ENCODE measurements at regions not wholly inside any gene's neighbourhood (a gene's known extent, or its start where the extent isn't known, plus 50 kb on each side); places are given as distances from the start of the nearest gene placed in this dataset.
A peak's percentile ranks its signal among the peaks of the same experiment; 100 is the strongest.

DNA sequence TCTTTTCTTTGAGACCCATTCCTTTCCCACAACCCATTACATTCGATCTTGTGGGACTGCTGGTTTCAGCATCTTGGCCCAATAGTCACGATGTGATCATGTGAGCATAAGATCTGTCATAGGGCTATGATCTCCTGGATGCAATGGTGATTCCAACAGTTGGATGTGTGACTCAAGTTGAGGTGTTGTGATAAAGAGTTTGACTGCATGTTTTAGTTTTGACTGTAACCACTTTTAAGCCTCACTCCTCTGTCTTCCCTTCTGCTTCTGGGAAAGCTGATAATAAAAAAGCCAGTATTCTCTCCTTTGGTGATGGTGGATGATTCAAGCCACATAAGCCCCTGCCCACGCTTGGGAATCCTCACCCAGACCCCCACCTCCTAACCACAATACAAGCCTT, 117.0 kb upstream of the ASCC3 start:
- H3K4me2 ChIP-seq (ENCODE audit: low read length, poor library complexity, severe bottlenecking) = no peak overlapping the region
- H3K4me3 ChIP-seq (ENCODE audit: insufficient read depth in 1 of 2, low read depth in 1 of 2, low read length in 2 of 2) = no peak overlapping the region
- H3K79me1 ChIP-seq (replicated peaks; ENCODE audit: low read length, poor library complexity, severe bottlenecking) = no peaks in the 10 kb centered on the region
- H2BK5ac ChIP-seq (ENCODE audit: low read depth, low read length, poor library complexity, severe bottlenecking) = no peak overlapping the region
- H2BK120ac ChIP-seq (ENCODE audit: low read depth, low read length) = no peak overlapping the region
- H3K9me3 ChIP-seq (ENCODE audit: control insufficient read depth, low read length) = peaks cover 7% of the 10 kb centered on the region
- no peak overlapping the region for H2BK15ac ChIP-seq (ENCODE audit: low read depth, poor library complexity, severe bottlenecking)
- DNase-seq = peak; percentile 13
- H3K4me1 ChIP-seq (ENCODE audit: control insufficient read depth, insufficient read depth, low read depth, low read length) = no peaks in the 10 kb centered on the region
- no peak overlapping the region for H3K23ac ChIP-seq (ENCODE audit: low read length in 2 of 2)
- H4K91ac ChIP-seq (ENCODE audit: low read length) = no peak overlapping the region
- no peak overlapping the region for H3K27ac ChIP-seq (ENCODE audit: low read length, poor library complexity, severe bottlenecking)
- no peak overlapping the region for H3K9ac ChIP-seq (ENCODE audit: low read length)
- no peak overlapping the region for H3K18ac ChIP-seq (ENCODE audit: low read depth in 1 of 2, low read length in 2 of 2)
- H3K27me3 ChIP-seq (ENCODE audit: control insufficient read depth in 1 of 2, insufficient read depth in 1 of 2, low read length in 2 of 2) = no peaks in the 10 kb centered on the region
- H2AK5ac ChIP-seq (ENCODE audit: low read length, severe bottlenecking) = no peak overlapping the region
- no peak overlapping the region for H2AFZ ChIP-seq (ENCODE audit: low read depth, low read length)
- H3K14ac ChIP-seq (ENCODE audit: low read length in 2 of 2) = no peak overlapping the region
- H2BK12ac ChIP-seq (ENCODE audit: low read length in 2 of 2) = no peak overlapping the region
- WGBS = 63% methylated on average over 3 of the region's 3 CpGs
- no peak overlapping the region for H4K8ac ChIP-seq (ENCODE audit: low read length)
- no peak overlapping the region for H3K4ac ChIP-seq (ENCODE audit: low read depth in 1 of 2, low read length in 2 of 2)
- no peaks in the 10 kb centered on the region for H3K36me3 ChIP-seq (ENCODE audit: control insufficient read depth in 1 of 2, insufficient read depth in 2 of 2, low read depth in 1 of 2, low read length in 2 of 2)

DNA sequence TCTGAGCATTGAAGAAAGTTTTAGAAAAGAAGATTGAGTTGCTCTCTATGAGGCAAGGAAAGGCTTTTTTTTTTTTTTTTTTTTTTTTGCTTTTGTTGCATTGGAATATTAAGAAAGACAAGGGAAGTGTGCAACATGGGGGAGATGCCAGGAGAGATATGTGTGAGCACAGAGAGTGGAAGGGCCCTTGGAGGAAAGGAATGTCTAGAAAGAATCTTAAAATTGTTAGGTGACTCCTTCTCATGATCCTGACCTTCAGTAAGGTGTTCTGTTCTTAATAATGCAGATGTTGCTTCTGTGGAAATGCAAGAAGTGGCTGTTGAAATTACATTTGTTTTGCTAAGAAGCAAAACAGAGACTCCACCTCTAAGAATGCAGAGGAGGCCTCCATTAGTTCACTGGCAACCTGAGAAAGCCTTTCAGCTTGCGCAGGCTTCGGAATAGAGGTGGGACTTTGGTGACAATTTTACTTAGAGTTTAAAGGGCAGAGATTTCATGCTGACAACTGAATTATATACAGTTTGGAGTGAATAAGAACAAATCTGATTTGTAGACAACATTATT, 118.0 kb upstream of the ASCC3 start:
- no peak overlapping the region for H2AFZ ChIP-seq (ENCODE audit: low read depth, low read length)
- peaks cover 16% of the 10 kb centered on the region for H3K9me3 ChIP-seq (ENCODE audit: control insufficient read depth, low read length)
- H3K4me3 ChIP-seq (ENCODE audit: insufficient read depth in 1 of 2, low read depth in 1 of 2, low read length in 2 of 2) = no peak overlapping the region
- H2BK15ac ChIP-seq (ENCODE audit: low read depth, poor library complexity, severe bottlenecking) = no peak overlapping the region
- H2AK5ac ChIP-seq (ENCODE audit: low read length, severe bottlenecking) = no peak overlapping the region
- H3K4me2 ChIP-seq (ENCODE audit: low read length, poor library complexity, severe bottlenecking) = no peak overlapping the region
- no peak overlapping the region for H4K91ac ChIP-seq (ENCODE audit: low read length)
- no peak overlapping the region for H3K18ac ChIP-seq (ENCODE audit: low read depth in 1 of 2, low read length in 2 of 2)
- H2BK12ac ChIP-seq (ENCODE audit: low read length in 2 of 2) = no peak overlapping the region
- DNase-seq = no peak
- no peak overlapping the region for H3K23ac ChIP-seq (ENCODE audit: low read length in 2 of 2)
- no peak overlapping the region for H2BK120ac ChIP-seq (ENCODE audit: low read depth, low read length)
- no peak overlapping the region for H3K9ac ChIP-seq (ENCODE audit: low read length)
- 66% methylated on average over 2 of the region's 2 CpGs for WGBS
- no peak overlapping the region for H3K4ac ChIP-seq (ENCODE audit: low read depth in 1 of 2, low read length in 2 of 2)
- H2BK5ac ChIP-seq (ENCODE audit: low read depth, low read length, poor library complexity, severe bottlenecking) = no peak overlapping the region
- H3K27me3 ChIP-seq (ENCODE audit: control insufficient read depth in 1 of 2, insufficient read depth in 1 of 2, low read length in 2 of 2) = no peaks in the 10 kb centered on the region
- no peaks in the 10 kb centered on the region for H3K79me1 ChIP-seq (replicated peaks; ENCODE audit: low read length, poor library complexity, severe bottlenecking)
- no peaks in the 10 kb centered on the region for H3K36me3 ChIP-seq (ENCODE audit: control insufficient read depth in 1 of 2, insufficient read depth in 2 of 2, low read depth in 1 of 2, low read length in 2 of 2)
- H4K8ac ChIP-seq (ENCODE audit: low read length) = no peak overlapping the region
- H3K14ac ChIP-seq (ENCODE audit: low read length in 2 of 2) = no peak overlapping the region
- no peak overlapping the region for H3K27ac ChIP-seq (ENCODE audit: low read length, poor library complexity, severe bottlenecking)
- no peaks in the 10 kb centered on the region for H3K4me1 ChIP-seq (ENCODE audit: control insufficient read depth, insufficient read depth, low read depth, low read length)

DNA sequence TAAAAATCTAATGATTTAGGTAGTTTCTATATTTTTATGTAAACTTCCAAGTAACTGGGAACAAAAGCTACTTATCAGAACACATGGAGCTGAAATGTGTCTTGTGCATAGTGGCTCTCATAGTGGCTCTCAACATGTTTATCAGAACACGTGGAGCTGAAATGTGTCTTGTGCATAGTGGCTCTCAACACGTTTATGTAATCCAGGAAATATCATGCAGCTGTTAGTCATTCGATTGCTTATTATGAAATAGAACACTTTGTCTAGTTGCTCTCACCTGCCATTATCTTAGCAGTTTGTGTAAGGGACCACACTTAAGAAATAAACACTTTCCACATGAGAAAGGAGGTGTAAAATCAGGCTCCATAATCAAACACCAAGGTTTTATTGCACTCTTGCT, 119.2 kb upstream of the ASCC3 start:
- Histone ChIP-seq H4K91ac (ENCODE audit: low read length) (no peak overlapping the region), H3K9me3 (ENCODE audit: control insufficient read depth, low read length) (peaks cover 16% of the 10 kb centered on the region), H3K27ac (ENCODE audit: low read length, poor library complexity, severe bottlenecking) (no peak overlapping the region), H3K14ac (ENCODE audit: low read length in 2 of 2) (no peak overlapping the region), H3K36me3 (ENCODE audit: control insufficient read depth in 1 of 2, insufficient read depth in 2 of 2, low read depth in 1 of 2, low read length in 2 of 2) (no peaks in the 10 kb centered on the region), H3K4me3 (ENCODE audit: insufficient read depth in 1 of 2, low read depth in 1 of 2, low read length in 2 of 2) (no peak overlapping the region), H3K27me3 (ENCODE audit: control insufficient read depth in 1 of 2, insufficient read depth in 1 of 2, low read length in 2 of 2) (no peaks in the 10 kb centered on the region), H2BK120ac (ENCODE audit: low read depth, low read length) (no peak overlapping the region), H3K4ac (ENCODE audit: low read depth in 1 of 2, low read length in 2 of 2) (no peak overlapping the region), H3K4me2 (ENCODE audit: low read length, poor library complexity, severe bottlenecking) (no peak overlapping the region), H2BK12ac (ENCODE audit: low read length in 2 of 2) (no peak overlapping the region), H2BK5ac (ENCODE audit: low read depth, low read length, poor library complexity, severe bottlenecking) (no peak overlapping the region), H2AK5ac (ENCODE audit: low read length, severe bottlenecking) (no peak overlapping the region), H4K8ac (ENCODE audit: low read length) (no peak overlapping the region), H3K4me1 (ENCODE audit: control insufficient read depth, insufficient read depth, low read depth, low read length) (no peaks in the 10 kb centered on the region), H3K79me1 (replicated peaks; ENCODE audit: low read length, poor library complexity, severe bottlenecking) (no peaks in the 10 kb centered on the region), H2BK15ac (ENCODE audit: low read depth, poor library complexity, severe bottlenecking) (no peak overlapping the region), H2AFZ (ENCODE audit: low read depth, low read length) (no peak overlapping the region), H3K18ac (ENCODE audit: low read depth in 1 of 2, low read length in 2 of 2) (no peak overlapping the region), H3K9ac (ENCODE audit: low read length) (no peak overlapping the region), H3K23ac (ENCODE audit: low read length in 2 of 2) (no peak overlapping the region)
- DNase-seq = peak; percentile 15
- WGBS = 36% methylated on average over 1 of the region's 3 CpGs

DNA sequence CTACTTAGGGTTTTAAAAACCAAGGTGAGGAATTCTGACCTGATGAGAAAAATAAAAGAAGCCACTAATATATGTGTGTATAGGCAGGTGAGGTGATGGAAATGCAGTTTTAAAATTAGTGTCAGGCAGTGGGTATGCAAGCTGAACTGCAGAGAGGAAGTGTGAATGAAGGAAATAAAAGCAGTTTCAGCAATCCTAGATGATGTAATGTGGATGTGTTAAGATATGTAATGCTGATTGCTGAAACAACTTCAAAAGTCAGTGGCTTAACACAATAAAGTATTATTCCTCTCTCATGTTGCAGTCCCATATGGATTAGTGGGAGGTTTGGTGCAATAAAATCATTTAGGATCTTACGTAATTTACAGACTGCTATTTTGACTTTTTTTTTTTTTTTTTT, 119.9 kb upstream of the ASCC3 start:
- Histone ChIP-seq H3K4me2 (ENCODE audit: low read length, poor library complexity, severe bottlenecking) (no peak overlapping the region), H4K91ac (ENCODE audit: low read length) (no peak overlapping the region), H3K27ac (ENCODE audit: low read length, poor library complexity, severe bottlenecking) (no peak overlapping the region), H2AFZ (ENCODE audit: low read depth, low read length) (no peak overlapping the region), H2BK5ac (ENCODE audit: low read depth, low read length, poor library complexity, severe bottlenecking) (no peak overlapping the region), H3K27me3 (ENCODE audit: control insufficient read depth in 1 of 2, insufficient read depth in 1 of 2, low read length in 2 of 2) (no peaks in the 10 kb centered on the region), H3K79me1 (replicated peaks; ENCODE audit: low read length, poor library complexity, severe bottlenecking) (no peaks in the 10 kb centered on the region), H3K9ac (ENCODE audit: low read length) (no peak overlapping the region), H2BK12ac (ENCODE audit: low read length in 2 of 2) (no peak overlapping the region), H4K8ac (ENCODE audit: low read length) (no peak overlapping the region), H2AK5ac (ENCODE audit: low read length, severe bottlenecking) (no peak overlapping the region), H2BK120ac (ENCODE audit: low read depth, low read length) (no peak overlapping the region), H3K14ac (ENCODE audit: low read length in 2 of 2) (no peak overlapping the region), H3K9me3 (ENCODE audit: control insufficient read depth, low read length) (peaks cover 16% of the 10 kb centered on the region), H3K36me3 (ENCODE audit: control insufficient read depth in 1 of 2, insufficient read depth in 2 of 2, low read depth in 1 of 2, low read length in 2 of 2) (no peaks in the 10 kb centered on the region), H3K18ac (ENCODE audit: low read depth in 1 of 2, low read length in 2 of 2) (no peak overlapping the region), H3K4me1 (ENCODE audit: control insufficient read depth, insufficient read depth, low read depth, low read length) (no peaks in the 10 kb centered on the region), H2BK15ac (ENCODE audit: low read depth, poor library complexity, severe bottlenecking) (no peak overlapping the region), H3K23ac (ENCODE audit: low read length in 2 of 2) (no peak overlapping the region), H3K4ac (ENCODE audit: low read depth in 1 of 2, low read length in 2 of 2) (no peak overlapping the region), H3K4me3 (ENCODE audit: insufficient read depth in 1 of 2, low read depth in 1 of 2, low read length in 2 of 2) (no peak overlapping the region)
- WGBS = 92% methylated on average over 1 of the region's 1 CpG
- no peak for DNase-seq

Data from mesenchymal stem cell (in vitro differentiated cells and primary cell).